Thymus (tissue), 11 donors: ENCODE measurements at regions not wholly inside any gene's neighbourhood (a gene's known extent, or its start where the extent isn't known, plus 50 kb on each side); places are given as distances from the start of the nearest gene placed in this dataset.
"Not testable (repeated sequence)": the region's sequence is repeated elsewhere in the genome, so short reads cannot be mapped to it uniquely, and the experiment has no call there.

Experiments
- DNase-seq, 9 donors: peaks; one replicate each; pipeline ENCODE4 v3.0.0-alpha.2; 2013; ENCODE audit warnings: low spot score in 9 of 9, low read depth in 6 of 9, missing footprints in 1 of 9
- H3K27ac ChIP-seq, 2 donors: one replicate each; pipeline ENCODE4 v1.5.1; 2013; ENCODE audit warnings: control low read depth in 1 of 2, low read depth in 1 of 2, low read length in 1 of 2, mild to moderate bottlenecking in 1 of 2, moderate library complexity in 1 of 2
- H3K27me3 ChIP-seq, 2 donors: one replicate each; pipeline ENCODE4 v1.5.1; 2013; ENCODE audit warnings: low read length in 1 of 2; ENCODE audit not compliant: control insufficient read depth in 2 of 2, insufficient read depth in 1 of 2
- H3K36me3 ChIP-seq, 2 donors: one replicate each; pipeline ENCODE4 v1.5.1; 2013; ENCODE audit warnings: low read length in 1 of 2, mild to moderate bottlenecking in 1 of 2, moderate library complexity in 1 of 2; ENCODE audit not compliant: control insufficient read depth in 2 of 2, insufficient read depth in 2 of 2
- H3K4me1 ChIP-seq, 2 donors: one replicate each; pipeline ENCODE4 v1.5.1; 2013; ENCODE audit warnings: low read length in 2 of 2; ENCODE audit not compliant: control insufficient read depth in 2 of 2, insufficient read depth in 2 of 2
- H3K4me3 ChIP-seq, 2 donors: one replicate each; pipeline ENCODE4 v1.5.1; 2013; ENCODE audit warnings: low read length in 2 of 2, control low read depth in 1 of 2, mild to moderate bottlenecking in 1 of 2
- H3K9me3 ChIP-seq, 2 donors: one replicate each; pipeline ENCODE4 v1.5.1; 2013; ENCODE audit warnings: low read length in 1 of 2, mild to moderate bottlenecking in 1 of 2; ENCODE audit not compliant: control insufficient read depth in 2 of 2, insufficient read depth in 1 of 2
- WGBS: extraction: QIAGEN DNeasy Blood & Tissue Kit; methylation state at CpG from one replicate; pipeline ENCODE4 v1.1.7; 2013; 5-methylcytosine and 5-hydroxymethylcytosine counted together
- donor health status: healthy.

- H3K27ac ChIP-seq, H3K36me3 ChIP-seq, H3K27me3 ChIP-seq, H3K4me3 ChIP-seq, DNase-seq, H3K4me1 ChIP-seq, H3K9me3 ChIP-seq: not testable (repeated sequence)
- WGBS = 88% methylated on average over 4 of the region's 6 CpGs
Observed at GRCh38 chr9:42656789-42657188, 473.3 kb downstream of the SPATA31A6 start.

- H3K4me3 ChIP-seq, H3K4me1 ChIP-seq, DNase-seq, H3K27ac ChIP-seq, H3K9me3 ChIP-seq, H3K36me3 ChIP-seq, H3K27me3 ChIP-seq: not testable (repeated sequence)
- no CpG with 5 or more reads among the region's 10 CpGs for WGBS
Observed at GRCh38 chr9:42657496-42657895, 474.0 kb downstream of the SPATA31A6 start.

- H3K27ac ChIP-seq, DNase-seq, H3K4me1 ChIP-seq, H3K36me3 ChIP-seq, H3K4me3 ChIP-seq, H3K27me3 ChIP-seq, H3K9me3 ChIP-seq: not testable (repeated sequence)
- WGBS = 84% methylated on average over 2 of the region's 2 CpGs
Observed at GRCh38 chr9:42697146-42697545, 513.7 kb downstream of the SPATA31A6 start.

GRCh38 chr9:42702890-42703289, 519.4 kb downstream of the SPATA31A6 start:
- 84% methylated on average over 2 of the region's 2 CpGs for WGBS
- not testable (repeated sequence) for H3K4me3 ChIP-seq, H3K4me1 ChIP-seq, H3K27me3 ChIP-seq, H3K36me3 ChIP-seq, H3K27ac ChIP-seq, H3K9me3 ChIP-seq, DNase-seq

- not testable (repeated sequence) for H3K36me3 ChIP-seq, H3K9me3 ChIP-seq, DNase-seq, H3K4me3 ChIP-seq, H3K27me3 ChIP-seq, H3K4me1 ChIP-seq, H3K27ac ChIP-seq
- WGBS = 69% methylated on average over 41 of the region's 49 CpGs
Observed at GRCh38 chr9:42724841-42725835, 541.7 kb downstream of the SPATA31A6 start.

- H3K4me1 ChIP-seq, H3K36me3 ChIP-seq, H3K27me3 ChIP-seq, H3K9me3 ChIP-seq, H3K4me3 ChIP-seq, H3K27ac ChIP-seq: not testable (repeated sequence)
- 41% methylated on average over 40 of the region's 40 CpGs for WGBS
- peak in 7 of 9 donors; percentile 1 to 48 (median 21) for DNase-seq
Observed at GRCh38 chr9:42743030-42743814, 559.8 kb downstream of the SPATA31A6 start.

- DNase-seq, H3K36me3 ChIP-seq, H3K4me1 ChIP-seq, H3K27me3 ChIP-seq, H3K4me3 ChIP-seq, H3K9me3 ChIP-seq, H3K27ac ChIP-seq: not testable (repeated sequence)
- 81% methylated on average over 2 of the region's 2 CpGs for WGBS
Observed at GRCh38 chr9:42757251-42757650, 573.8 kb downstream of the SPATA31A6 start.

GRCh38 chr9:42759320-42759719, 575.9 kb downstream of the SPATA31A6 start:
- not testable (repeated sequence) for H3K27me3 ChIP-seq, H3K27ac ChIP-seq, H3K4me3 ChIP-seq, H3K9me3 ChIP-seq, H3K36me3 ChIP-seq, DNase-seq, H3K4me1 ChIP-seq
- WGBS = 37% methylated on average over 5 of the region's 5 CpGs

- 80% methylated on average over 4 of the region's 4 CpGs for WGBS
- H3K36me3 ChIP-seq, H3K4me3 ChIP-seq, H3K9me3 ChIP-seq, H3K4me1 ChIP-seq, H3K27ac ChIP-seq, H3K27me3 ChIP-seq, DNase-seq: not testable (repeated sequence)
Observed at GRCh38 chr9:42782201-42782600, 598.7 kb downstream of the SPATA31A6 start.
